ENCODE measurements at regions not wholly inside any gene's neighbourhood (a gene's known extent, or its start where the extent isn't known, plus 50 kb on each side); places are given as distances from the start of the nearest gene placed in this dataset.

- DNase-seq (ENCODE audit: low read depth in 1 of 2, low spot score in 1 of 2), result no peak
- no peak for TF ChIP-seq REST (IDR thresholded peaks at IDR 0.05; ENCODE audit: insufficient replicate concordance, low read depth)
- TF ChIP-seq CTCF (IDR thresholded peaks at IDR 0.05; ENCODE audit: insufficient read depth, low read length), result no peak
- no peak for TF ChIP-seq POLR2AphosphoS5 (IDR thresholded peaks at IDR 0.05; ENCODE audit: low read depth)
- TF ChIP-seq SPI1 (IDR thresholded peaks at IDR 0.05; ENCODE audit: borderline replicate concordance, low read depth), result no peak
- no peak overlapping the region for H3K27ac ChIP-seq (replicated peaks)
- H3K27me3 ChIP-seq (ENCODE audit: insufficient read depth, poor library complexity, severe bottlenecking), result no peaks in the 10 kb centered on the region
- H3K4me3 ChIP-seq (replicated peaks; ENCODE audit: insufficient read depth, low read length), result no peak overlapping the region
Observed at GRCh38 chr12:18895946-18896345, 158.0 kb downstream of the CAPZA3 start.

GRCh38 chr12:18897823-18898222 is 159.9 kb downstream of the CAPZA3 start:
- TF ChIP-seq SPI1 (IDR thresholded peaks at IDR 0.05; ENCODE audit: borderline replicate concordance, low read depth), result no peak
- TF ChIP-seq GABPA (IDR thresholded peaks at IDR 0.05; ENCODE audit: low read depth), result no peak
- no peak for TF ChIP-seq CTCF (IDR thresholded peaks at IDR 0.05; ENCODE audit: insufficient read depth, low read length)
- TF ChIP-seq POLR2AphosphoS5 (IDR thresholded peaks at IDR 0.05; ENCODE audit: low read depth), result no peak
- TF ChIP-seq REST (IDR thresholded peaks at IDR 0.05; ENCODE audit: insufficient replicate concordance, low read depth), result no peak
- DNase-seq (ENCODE audit: low read depth in 1 of 2, low spot score in 1 of 2), result no peak
- Histone ChIP-seq H3K4me3 (replicated peaks; ENCODE audit: insufficient read depth, low read length) (no peak overlapping the region), H3K27ac (replicated peaks) (no peak overlapping the region), H3K27me3 (ENCODE audit: insufficient read depth, poor library complexity, severe bottlenecking) (no peaks in the 10 kb centered on the region)

- Histone ChIP-seq H3K27ac (replicated peaks) (no peak overlapping the region), H3K4me3 (replicated peaks; ENCODE audit: insufficient read depth, low read length) (no peak overlapping the region), H3K27me3 (ENCODE audit: insufficient read depth, poor library complexity, severe bottlenecking) (no peaks in the 10 kb centered on the region)
- DNase-seq (ENCODE audit: low read depth in 1 of 2, low spot score in 1 of 2), result no peak
- TF ChIP-seq POLR2AphosphoS5 (IDR thresholded peaks at IDR 0.05; ENCODE audit: low read depth) (no peak), REST (IDR thresholded peaks at IDR 0.05; ENCODE audit: insufficient replicate concordance, low read depth) (no peak), GABPA (IDR thresholded peaks at IDR 0.05; ENCODE audit: low read depth) (no peak), CTCF (IDR thresholded peaks at IDR 0.05; ENCODE audit: insufficient read depth, low read length) (no peak), SPI1 (IDR thresholded peaks at IDR 0.05; ENCODE audit: borderline replicate concordance, low read depth) (no peak)
Observed at GRCh38 chr12:18898470-18898869, 160.6 kb downstream of the CAPZA3 start.

Measured in HL-60 (cell line).